ENCODE measurements at regions not wholly inside any gene's neighbourhood (a gene's known extent, or its start where the extent isn't known, plus 50 kb on each side); places are given as distances from the start of the nearest gene placed in this dataset.

DNA sequence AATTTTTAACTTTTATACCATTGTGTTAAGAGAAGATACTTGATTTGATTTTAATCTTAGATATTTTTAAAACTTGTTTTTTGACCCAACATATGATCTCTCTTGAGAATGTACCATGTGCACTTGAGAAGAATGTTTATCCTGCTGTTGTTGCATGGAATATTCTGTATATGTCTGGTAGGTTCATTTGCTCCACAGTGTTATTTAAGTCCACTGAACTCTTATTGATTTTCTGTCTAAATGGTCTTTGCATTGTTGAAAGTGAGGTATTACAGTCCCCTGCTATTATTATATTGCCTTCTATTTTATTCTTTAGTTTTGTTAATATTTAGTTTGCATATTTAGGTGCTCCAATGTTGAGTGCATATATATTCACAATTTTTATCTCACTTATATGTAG, 397.3 kb upstream of the CCDC179 start:
- TF ChIP-seq, protein P1, sequence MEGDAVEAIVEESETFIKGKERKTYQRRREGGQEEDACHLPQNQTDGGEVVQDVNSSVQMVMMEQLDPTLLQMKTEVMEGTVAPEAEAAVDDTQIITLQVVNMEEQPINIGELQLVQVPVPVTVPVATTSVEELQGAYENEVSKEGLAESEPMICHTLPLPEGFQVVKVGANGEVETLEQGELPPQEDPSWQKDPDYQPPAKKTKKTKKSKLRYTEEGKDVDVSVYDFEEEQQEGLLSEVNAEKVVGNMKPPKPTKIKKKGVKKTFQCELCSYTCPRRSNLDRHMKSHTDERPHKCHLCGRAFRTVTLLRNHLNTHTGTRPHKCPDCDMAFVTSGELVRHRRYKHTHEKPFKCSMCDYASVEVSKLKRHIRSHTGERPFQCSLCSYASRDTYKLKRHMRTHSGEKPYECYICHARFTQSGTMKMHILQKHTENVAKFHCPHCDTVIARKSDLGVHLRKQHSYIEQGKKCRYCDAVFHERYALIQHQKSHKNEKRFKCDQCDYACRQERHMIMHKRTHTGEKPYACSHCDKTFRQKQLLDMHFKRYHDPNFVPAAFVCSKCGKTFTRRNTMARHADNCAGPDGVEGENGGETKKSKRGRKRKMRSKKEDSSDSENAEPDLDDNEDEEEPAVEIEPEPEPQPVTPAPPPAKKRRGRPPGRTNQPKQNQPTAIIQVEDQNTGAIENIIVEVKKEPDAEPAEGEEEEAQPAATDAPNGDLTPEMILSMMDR (IDR thresholded peaks at IDR 0.05): no peak
- no peak for TF ChIP-seq POLR2A (IDR thresholded peaks at IDR 0.05)
